Activated B cell treated with CpG ODN at 0.5 μM for 24 hours (primary cell): ENCODE measurements at regions not wholly inside any gene's neighbourhood (a gene's known extent, or its start where the extent isn't known, plus 50 kb on each side); places are given as distances from the start of the nearest gene placed in this dataset.

Experiments used
- ATAC-seq: fragments of 200-7000 bp; cut with Tn5 transposase; one replicate; pipeline ENCODE4 v1.10.0; 2021; ENCODE audit warnings: low read depth, mild to moderate bottlenecking, moderate library complexity
- CTCF ChIA-PET: fragments of 350-600 bp; sonication (Branson Sonifier 250); formaldehyde crosslinking; loops from one replicate; lab custom pipeline; 2021; ENCODE audit warnings: antibody characterized with exemption; lab: Charles Lee
- POLR2A ChIA-PET: fragments of 350-600 bp; sonication (Branson Sonifier 250); formaldehyde crosslinking; loops from one replicate; lab custom pipeline; 2021; ENCODE audit warnings: antibody characterized with exemption; lab: Charles Lee
- DNase-seq: peaks from one replicate; pipeline ENCODE4 v3.0.0; 2022
- H3K27ac Mint-ChIP-seq: one replicate; pipeline ENCODE4 v1.8.0; 2020; ENCODE audit warnings: mixed read lengths
- H3K27me3 Mint-ChIP-seq: one replicate; pipeline ENCODE4 v1.8.0; 2021; ENCODE audit warnings: mixed read lengths
- H3K36me3 Mint-ChIP-seq: one replicate; pipeline ENCODE4 v1.8.0; 2021; ENCODE audit warnings: low read depth, mixed read lengths
- H3K4me1 Mint-ChIP-seq: one replicate; pipeline ENCODE4 v1.8.0; 2021; ENCODE audit warnings: mixed read lengths
- H3K4me3 Mint-ChIP-seq: one replicate; pipeline ENCODE4 v1.8.0; 2020; ENCODE audit warnings: mild to moderate bottlenecking, mixed read lengths
- H3K9me3 Mint-ChIP-seq: one replicate; pipeline ENCODE4 v1.8.0; 2020; ENCODE audit warnings: mixed read lengths
- CTCF ChIP-seq: fragments of 200-600 bp; IDR thresholded peaks from one replicate; pipeline ENCODE4 v1.8.0; 2022; ENCODE audit warnings: antibody characterized with exemption, mild to moderate bottlenecking
- intact Hi-C: fragments of 100-400 bp; cut with micrococcal nuclease; formaldehyde crosslinking; loops from one replicate; pipeline ENCODE4 v1.15.1; 2024

DNA sequence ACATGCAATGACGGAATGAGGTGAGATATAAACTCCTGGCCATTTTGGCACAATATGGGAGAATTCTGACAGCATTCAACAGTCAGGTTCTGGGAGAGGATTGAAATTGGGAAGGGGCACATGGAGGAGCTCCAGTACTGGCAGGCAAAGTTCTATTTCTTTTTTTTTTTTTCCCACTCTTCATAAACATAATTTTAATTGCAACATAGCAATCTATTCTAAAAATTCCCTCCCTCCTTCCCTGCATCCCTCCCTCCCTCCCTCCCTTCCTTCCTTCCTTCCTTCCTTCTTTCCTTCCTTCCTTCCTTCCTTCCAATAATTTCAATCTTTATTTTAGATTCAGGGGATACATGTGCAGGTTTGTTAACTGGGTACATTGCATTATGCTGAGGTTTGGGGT lies 93.2 kb downstream of the PTCSC3 start:
- CTCF ChIA-PET: no interaction called here
- no peaks in the 10 kb centered on the region for H3K36me3 Mint-ChIP-seq
- no peak for TF ChIP-seq CTCF

GRCh38 chr14:36078080-36078479 lies 98.4 kb downstream of the PTCSC3 start:
- ChIA-PET CTCF (no interaction called here), POLR2A (no interaction called here)
- intact Hi-C loops: no loop called here
- Mint-ChIP-seq H3K4me3 (no peak overlapping the region), H3K36me3 (no peaks in the 10 kb centered on the region), H3K27ac (no peak overlapping the region), H3K4me1 (no peaks in the 10 kb centered on the region), H3K27me3 (peaks cover 2% of the 10 kb centered on the region), H3K9me3 (peaks cover 5% of the 10 kb centered on the region)
- TF ChIP-seq CTCF: no peak
- ATAC-seq: no peak
- no peak for DNase-seq

More for the DNA sequence above, 93.2 kb downstream of the PTCSC3 start:
- intact Hi-C loops: no loop called here
- no peak for ATAC-seq
- DNase-seq: no peak
- H3K4me1 Mint-ChIP-seq: no peaks in the 10 kb centered on the region
- POLR2A ChIA-PET: no interaction called here
- H3K27me3 Mint-ChIP-seq: peaks cover 2% of the 10 kb centered on the region
- no peak overlapping the region for H3K27ac Mint-ChIP-seq
- no peak overlapping the region for H3K4me3 Mint-ChIP-seq
- H3K9me3 Mint-ChIP-seq: peaks cover 8% of the 10 kb centered on the region

- H3K36me3 Mint-ChIP-seq: no peaks in the 10 kb centered on the region
- H3K4me1 Mint-ChIP-seq: no peaks in the 10 kb centered on the region
- H3K4me3 Mint-ChIP-seq: no peak overlapping the region
- peaks cover 2% of the 10 kb centered on the region for H3K27me3 Mint-ChIP-seq
- intact Hi-C loops: no loop called here
- no peak for ATAC-seq
- no peak for TF ChIP-seq CTCF
- no peak overlapping the region for H3K27ac Mint-ChIP-seq
- CTCF ChIA-PET: no interaction called here
- no peak for DNase-seq
- H3K9me3 Mint-ChIP-seq: peaks cover 5% of the 10 kb centered on the region
- POLR2A ChIA-PET: no interaction called here
Measured at GRCh38 chr14:36076197-36076596, 100.3 kb downstream of the PTCSC3 start.

DNA sequence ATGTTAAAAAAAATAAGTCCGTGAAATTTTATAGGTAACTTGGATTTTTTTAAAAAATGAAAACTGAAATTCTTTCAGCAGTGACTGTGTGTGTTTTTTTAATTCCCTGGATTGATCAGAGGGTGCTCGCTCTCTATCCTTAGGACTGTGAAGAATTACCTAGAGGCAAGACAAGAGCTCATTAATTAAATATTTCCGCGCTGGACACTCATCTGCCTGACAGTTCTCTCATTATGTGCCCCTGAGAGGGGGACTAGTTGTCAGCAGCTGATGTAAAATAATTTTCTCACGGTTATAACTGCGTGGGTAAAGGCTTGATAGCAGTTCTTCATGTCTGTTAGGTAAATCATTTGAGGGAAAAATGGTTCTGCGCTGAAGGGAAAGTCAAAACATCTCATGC lies 101.3 kb downstream of the PTCSC3 start:
- H3K4me3 Mint-ChIP-seq: no peak overlapping the region

GRCh38 chr14:36070720-36071043 lies 105.8 kb downstream of the PTCSC3 start:
- Mint-ChIP-seq H3K9me3 (no peaks in the 10 kb centered on the region), H3K27ac (no peak overlapping the region), H3K4me1 (no peaks in the 10 kb centered on the region), H3K27me3 (peaks cover 8% of the 10 kb centered on the region), H3K4me3 (no peak overlapping the region), H3K36me3 (no peaks in the 10 kb centered on the region)
- CTCF ChIA-PET: no interaction called here
- DNase-seq (no peak), ATAC-seq (no peak)
- intact Hi-C loops: no loop called here
- TF ChIP-seq CTCF: no peak
- POLR2A ChIA-PET: no interaction called here

More for the DNA sequence above, 101.3 kb downstream of the PTCSC3 start:
- Mint-ChIP-seq H3K27ac (no peak overlapping the region), H3K36me3 (no peaks in the 10 kb centered on the region), H3K9me3 (peaks cover 5% of the 10 kb centered on the region), H3K27me3 (peaks cover 5% of the 10 kb centered on the region), H3K4me1 (no peaks in the 10 kb centered on the region)
- DNase-seq (no peak), ATAC-seq (no peak)
- no peak for TF ChIP-seq CTCF
- intact Hi-C loops: no loop called here
- POLR2A ChIA-PET: no interaction called here
- CTCF ChIA-PET: no interaction called here
